H9 (cell line): ENCODE measurements at regions not wholly inside any gene's neighbourhood (a gene's known extent, or its start where the extent isn't known, plus 50 kb on each side); places are given as distances from the start of the nearest gene placed in this dataset.

ENCODE experiments used
- DNase-seq: peaks from one replicate; pipeline ENCODE4 v3.0.0-alpha.2; 2017
- H2AFZ ChIP-seq: one replicate; pipeline ENCODE4 v1.6.1; 2013; ENCODE audit warnings: mild to moderate bottlenecking, low read length, control low read depth, moderate library complexity
- H2AK5ac ChIP-seq: 2 replicates; pipeline ENCODE4 v1.6.1; 2013; ENCODE audit warnings: low read length, control low read depth, mixed read lengths; ENCODE audit not compliant: insufficient read length
- H2BK120ac ChIP-seq: one replicate; pipeline ENCODE4 v1.6.1; 2013; ENCODE audit warnings: low read depth, mild to moderate bottlenecking, low read length, control low read depth, inconsistent platforms; ENCODE audit not compliant: poor library complexity, severe bottlenecking
- H2BK12ac ChIP-seq: 2 replicates; pipeline ENCODE4 v1.6.1; 2013; ENCODE audit warnings: low read length, control low read depth, mixed read lengths, low read depth; ENCODE audit not compliant: insufficient read length
- H2BK15ac ChIP-seq: 2 replicates; pipeline ENCODE4 v1.6.1; 2013; ENCODE audit warnings: low read depth, low read length, control low read depth
- H2BK20ac ChIP-seq: one replicate; pipeline ENCODE4 v1.6.1; 2013; ENCODE audit warnings: low read depth, mild to moderate bottlenecking, low read length, control low read depth, inconsistent platforms; ENCODE audit not compliant: poor library complexity, severe bottlenecking
- H2BK5ac ChIP-seq: 2 replicates; pipeline ENCODE4 v1.6.1; 2013; ENCODE audit warnings: low read length, control low read depth, mixed read lengths; ENCODE audit not compliant: insufficient read length
- H3K14ac ChIP-seq: 2 replicates; pipeline ENCODE4 v1.6.1; 2013; ENCODE audit warnings: low read length, control low read depth; ENCODE audit not compliant: insufficient read depth
- H3K18ac ChIP-seq: 2 replicates; pipeline ENCODE4 v1.6.1; 2013; ENCODE audit warnings: low read depth, mild to moderate bottlenecking, mixed read lengths, low read length, control low read depth; ENCODE audit not compliant: insufficient read length
- H3K23ac ChIP-seq: 2 replicates; pipeline ENCODE4 v1.6.1; 2013; ENCODE audit warnings: low read length, control low read depth, mixed read lengths, low read depth; ENCODE audit not compliant: insufficient read length
- H3K23me2 ChIP-seq: 2 replicates; pipeline ENCODE4 v1.6.1; 2013; ENCODE audit warnings: low read depth, mild to moderate bottlenecking, mixed read lengths, low read length, control low read depth; ENCODE audit not compliant: insufficient read length, poor library complexity, severe bottlenecking
- H3K27ac ChIP-seq: 2 replicates; pipeline ENCODE4 v1.5.1; 2013; ENCODE audit warnings: low read length, control low read depth, mixed read lengths, low read depth; ENCODE audit not compliant: insufficient read length
- H3K27me3 ChIP-seq: 2 replicates; pipeline ENCODE4 v1.6.1; 2013; ENCODE audit warnings: low read length, control low read depth, inconsistent platforms; ENCODE audit not compliant: insufficient read depth
- H3K4ac ChIP-seq: 2 replicates; pipeline ENCODE4 v1.6.1; 2013; ENCODE audit warnings: low read depth, mild to moderate bottlenecking, control low read depth, inconsistent platforms, low read length, moderate library complexity
- H3K4me1 ChIP-seq: 2 replicates; pipeline ENCODE4 v1.6.1; 2013; ENCODE audit warnings: low read length, control low read depth, inconsistent platforms; ENCODE audit not compliant: insufficient read depth
- H3K4me2 ChIP-seq: 2 replicates; pipeline ENCODE4 v1.6.1; 2013; ENCODE audit warnings: low read length, control low read depth, mixed read lengths; ENCODE audit not compliant: insufficient read length, insufficient read depth
- H3K56ac ChIP-seq: 2 replicates; pipeline ENCODE4 v1.6.1; 2013; ENCODE audit warnings: low read depth, mild to moderate bottlenecking, mixed read lengths, low read length, control low read depth; ENCODE audit not compliant: insufficient read length
- H3K79me1 ChIP-seq: 2 replicates; pipeline ENCODE4 v1.6.1; 2013; ENCODE audit warnings: low read depth, mild to moderate bottlenecking, moderate library complexity, low read length, control low read depth, inconsistent platforms; ENCODE audit not compliant: insufficient read depth, poor library complexity, severe bottlenecking
- H3K79me2 ChIP-seq: 2 replicates; pipeline ENCODE4 v1.6.1; 2013; ENCODE audit warnings: low read length, control low read depth, inconsistent platforms; ENCODE audit not compliant: insufficient read depth
- H3K9ac ChIP-seq: 2 replicates; pipeline ENCODE4 v1.6.1; 2013; ENCODE audit warnings: low read length, control low read depth, mixed read lengths; ENCODE audit not compliant: insufficient read length; ENCODE audit errors: extremely low read depth
- H3K9me3 ChIP-seq: one replicate; pipeline ENCODE4 v1.6.1; 2013; ENCODE audit warnings: low read depth, low read length, inconsistent platforms; ENCODE audit not compliant: control insufficient read depth
- H3T11ph ChIP-seq: one replicate; pipeline ENCODE4 v1.6.1; 2013; ENCODE audit warnings: mild to moderate bottlenecking, low read length, control low read depth, inconsistent platforms
- H4K20me1 ChIP-seq: one replicate; pipeline ENCODE4 v1.6.1; 2013; ENCODE audit not compliant: control insufficient read depth, insufficient read length, insufficient read depth
- H4K5ac ChIP-seq: 2 replicates; pipeline ENCODE4 v1.6.1; 2013; ENCODE audit warnings: low read depth, mild to moderate bottlenecking, mixed read lengths, low read length, control low read depth; ENCODE audit not compliant: insufficient read length
- H4K8ac ChIP-seq: replicated peaks from 2 replicates; pipeline ENCODE4 v1.6.1; 2013; ENCODE audit warnings: low read length, control low read depth, mixed read lengths, low read depth; ENCODE audit not compliant: insufficient read length
- H4K91ac ChIP-seq: 2 replicates; pipeline ENCODE4 v1.6.1; 2013; ENCODE audit warnings: low read depth, mild to moderate bottlenecking, moderate library complexity, mixed read lengths, low read length, control low read depth; ENCODE audit not compliant: insufficient read length
- H3K27ac Mint-ChIP-seq, 3 experiments: 2 replicates in 2 of 3; 3 replicates in 1 of 3; pipeline ENCODE4 v1.8.0; 2020 to 2021; ENCODE audit warnings: mixed read lengths in 3 of 3, mild to moderate bottlenecking in 1 of 3, moderate library complexity in 1 of 3
- H3K27me3 Mint-ChIP-seq: 2 replicates; pipeline ENCODE4 v1.8.0; 2021; ENCODE audit warnings: low read depth, mild to moderate bottlenecking, moderate library complexity, mixed read lengths
- H3K36me3 Mint-ChIP-seq, 3 experiments: 2 replicates in 2 of 3; 3 replicates in 1 of 3; pipeline ENCODE4 v1.8.0; 2020 to 2021; ENCODE audit warnings: low read depth in 3 of 3, mixed read lengths in 3 of 3; ENCODE audit not compliant: insufficient read depth in 1 of 3
- H3K4me1 Mint-ChIP-seq, 2 experiments: 2 replicates each; pipeline ENCODE4 v1.8.0; 2020; ENCODE audit warnings: mixed read lengths in 2 of 2
- H3K4me3 Mint-ChIP-seq, 2 experiments: 2 replicates in 1 of 2; 3 replicates in 1 of 2; pipeline ENCODE4 v1.8.0; 2020 to 2021; ENCODE audit warnings: mild to moderate bottlenecking in 2 of 2, mixed read lengths in 2 of 2, moderate library complexity in 1 of 2
- H3K9me3 Mint-ChIP-seq, 2 experiments: 2 replicates in 1 of 2; 3 replicates in 1 of 2; pipeline ENCODE4 v1.8.0; 2020; ENCODE audit warnings: mild to moderate bottlenecking in 2 of 2, mixed read lengths in 2 of 2, moderate library complexity in 1 of 2
- CTCF ChIP-seq: fragments of 200-600 bp; sonication (generic); conservative IDR thresholded peaks from 3 replicates; pipeline ENCODE4 v1.8.0; 2021; ENCODE audit warnings: antibody characterized with exemption, mild to moderate bottlenecking
- WGBS: extraction: QIAGEN DNeasy Blood & Tissue Kit; methylation state at CpG from one replicate; pipeline ENCODE4 v1.1.7; 2013; ENCODE audit warnings: missing lambda C conversion rate, low lambda C conversion rate, mixed read lengths; ENCODE audit not compliant: insufficient read length; ENCODE audit errors: extremely low coverage; 5-methylcytosine and 5-hydroxymethylcytosine counted together

GRCh38 chr16:51937771-51938170 is 609.2 kb downstream of the TOX3 start:
- no peaks in the 10 kb centered on the region for H4K20me1 ChIP-seq
- no peak overlapping the region for H3T11ph ChIP-seq
- Mint-ChIP-seq H3K27me3 (no peaks in the 10 kb centered on the region; the same call in 1 of the 2 replicates), H3K36me3 (peaks cover 0 to 3% (median 0%) of the 10 kb centered on the region in 3 experiments; a peak in 1 of 7 replicates), H3K4me1 (peaks cover 29 to 31% of the 10 kb centered on the region in 2 experiments), H3K9me3 (no peaks in the 10 kb centered on the region), H3K4me3 (no peak overlapping the region), H3K27ac (peak overlapping the region in 1 of 3 experiments; percentile 79; a peak in 2 of 7 replicates)
- H3K79me2 ChIP-seq = 0 out of 2 replicates have a peak, but pooled peaks cover 2% of the 10 kb centered on the region
- no peak for DNase-seq
- H3K9me3 ChIP-seq = no peaks in the 10 kb centered on the region
- H2AFZ ChIP-seq = no peak overlapping the region
- TF ChIP-seq CTCF = no peak
- H3K79me1 ChIP-seq = no peaks in the 10 kb centered on the region
- no peak overlapping the region for H3K14ac ChIP-seq
- H3K4ac ChIP-seq = no peak overlapping the region
- no peak overlapping the region for H3K56ac ChIP-seq
- no peak overlapping the region for H3K27ac ChIP-seq
- H2BK12ac ChIP-seq = no peak overlapping the region
- peaks cover 9% of the 10 kb centered on the region for H3K4me1 ChIP-seq
- H3K23ac ChIP-seq = no peak overlapping the region
- no peak overlapping the region for H4K91ac ChIP-seq
- no peak overlapping the region for H2BK5ac ChIP-seq
- H2BK20ac ChIP-seq = no peak overlapping the region
- no peak overlapping the region for H4K5ac ChIP-seq
- H2AK5ac ChIP-seq = no peak overlapping the region
- no peaks in the 10 kb centered on the region for H3K23me2 ChIP-seq
- no peaks in the 10 kb centered on the region for H3K27me3 ChIP-seq
- H3K18ac ChIP-seq = no peak overlapping the region
- H4K8ac ChIP-seq = no peak overlapping the region
- H3K4me2 ChIP-seq = no peak overlapping the region
- no peak overlapping the region for H2BK120ac ChIP-seq
- H3K9ac ChIP-seq = no peak overlapping the region
- no peak overlapping the region for H2BK15ac ChIP-seq
- WGBS = no CpG with 5 or more reads among the region's 6 CpGs
